GM19397 (cell line): ENCODE measurements at regions not wholly inside any gene's neighbourhood (a gene's known extent, or its start where the extent isn't known, plus 50 kb on each side); places are given as distances from the start of the nearest gene placed in this dataset.

ENCODE experiments used
- ATAC-seq: cut with Tn5 transposase; IDR thresholded peaks from one replicate; pipeline ENCODE4 v1.9.1; 2021; ENCODE audit warnings: mild to moderate bottlenecking, moderate library complexity; ENCODE audit not compliant: unreplicated experiment

GRCh38 chr13:70424928-70425327 is 316.7 kb upstream of the KLHL1 start:
- no peak for ATAC-seq

- ATAC-seq, result no peak
These were observed 316.2 kb upstream of the KLHL1 start for GRCh38 chr13:70424428-70424827.

- ATAC-seq, result no peak
These were observed 306.9 kb upstream of the KLHL1 start for GRCh38 chr13:70415136-70415535.

- ATAC-seq, result no peak
These were observed 300.6 kb upstream of the KLHL1 start for GRCh38 chr13:70408865-70409264.

- no peak for ATAC-seq
These were observed 299.2 kb upstream of the KLHL1 start for GRCh38 chr13:70407486-70407885.

- no peak for ATAC-seq
These were observed 297.0 kb upstream of the KLHL1 start for GRCh38 chr13:70405266-70405665.

GRCh38 chr13:70394031-70394548 is 285.8 kb upstream of the KLHL1 start:
- no peak for ATAC-seq

GRCh38 chr13:70391678-70392077 is 283.4 kb upstream of the KLHL1 start:
- no peak for ATAC-seq

- ATAC-seq, result no peak
These were observed 282.7 kb upstream of the KLHL1 start for GRCh38 chr13:70390968-70391367.

GRCh38 chr13:70390064-70390463 is 281.8 kb upstream of the KLHL1 start:
- ATAC-seq, result no peak

- no peak for ATAC-seq
These were observed 280.7 kb upstream of the KLHL1 start for GRCh38 chr13:70388935-70389334.

GRCh38 chr13:70386919-70387318 is 278.7 kb upstream of the KLHL1 start:
- no peak for ATAC-seq

GRCh38 chr13:70385852-70386251 is 277.6 kb upstream of the KLHL1 start:
- no peak for ATAC-seq

- ATAC-seq, result no peak
These were observed 275.9 kb upstream of the KLHL1 start for GRCh38 chr13:70384156-70384555.

GRCh38 chr13:70380809-70381208 is 272.6 kb upstream of the KLHL1 start:
- ATAC-seq, result no peak

- ATAC-seq, result no peak
These were observed 267.5 kb upstream of the KLHL1 start for GRCh38 chr13:70375718-70376117.

- no peak for ATAC-seq
These were observed 262.7 kb upstream of the KLHL1 start for GRCh38 chr13:70370924-70371323.

- no peak for ATAC-seq
These were observed 258.5 kb upstream of the KLHL1 start for GRCh38 chr13:70366720-70367119.

- no peak for ATAC-seq
These were observed 255.7 kb upstream of the KLHL1 start for GRCh38 chr13:70363991-70364390.

GRCh38 chr13:70362820-70363570 is 254.7 kb upstream of the KLHL1 start:
- no peak for ATAC-seq

- no peak for ATAC-seq
These were observed 248.8 kb upstream of the KLHL1 start for GRCh38 chr13:70357031-70357430.

GRCh38 chr13:70353096-70353495 is 244.8 kb upstream of the KLHL1 start:
- ATAC-seq, result no peak
